Lower lobe of right lung (tissue), 2 donors: ENCODE measurements at regions not wholly inside any gene's neighbourhood (a gene's known extent, or its start where the extent isn't known, plus 50 kb on each side); places are given as distances from the start of the nearest gene placed in this dataset.
A peak's percentile ranks its signal among the peaks of the same experiment; 100 is the strongest.
"Not testable (repeated sequence)": the region's sequence is repeated elsewhere in the genome, so short reads cannot be mapped to it uniquely, and the experiment has no call there.

Experiments
- ATAC-seq, 2 donors: fragments of 200-7000 bp; cut with Tn5 transposase; one replicate each; pipeline ENCODE4 v1.9.1; 2020 to 2022; ENCODE audit warnings: mild to moderate bottlenecking in 2 of 2, moderate library complexity in 2 of 2
- DNase-seq: peaks from one replicate; pipeline ENCODE4 v3.0.0-alpha.2; 2020
- H3K27ac ChIP-seq: fragments of 200-600 bp; one replicate; pipeline ENCODE4 v1.8.0; 2022
- H3K27me3 ChIP-seq: fragments of 200-600 bp; one replicate; pipeline ENCODE4 v1.8.0; 2022; ENCODE audit warnings: low read depth
- H3K36me3 ChIP-seq: fragments of 200-600 bp; one replicate; pipeline ENCODE4 v1.8.0; 2022; ENCODE audit warnings: mild to moderate bottlenecking
- H3K4me1 ChIP-seq: fragments of 200-600 bp; one replicate; pipeline ENCODE4 v1.8.0; 2022
- H3K4me3 ChIP-seq: fragments of 200-600 bp; one replicate; pipeline ENCODE4 v1.8.0; 2022; ENCODE audit warnings: mild to moderate bottlenecking
- H3K9me3 ChIP-seq: fragments of 200-600 bp; one replicate; pipeline ENCODE4 v1.8.0; 2022
- intact Hi-C: fragments of 100-400 bp; cut with DNase I; formaldehyde crosslinking; loops from one replicate; pipeline ENCODE4 v1.11.0; 2022
- TF ChIP-seq, protein P1 (sequence below): fragments of 200-600 bp; IDR thresholded peaks from one replicate; pipeline ENCODE4 v1.8.0; 2022; ENCODE audit warnings: antibody characterized with exemption, mild to moderate bottlenecking
- donor health status: DM: no; HTN: yes; CAD: no; lungs with severe emphysema.

DNA sequence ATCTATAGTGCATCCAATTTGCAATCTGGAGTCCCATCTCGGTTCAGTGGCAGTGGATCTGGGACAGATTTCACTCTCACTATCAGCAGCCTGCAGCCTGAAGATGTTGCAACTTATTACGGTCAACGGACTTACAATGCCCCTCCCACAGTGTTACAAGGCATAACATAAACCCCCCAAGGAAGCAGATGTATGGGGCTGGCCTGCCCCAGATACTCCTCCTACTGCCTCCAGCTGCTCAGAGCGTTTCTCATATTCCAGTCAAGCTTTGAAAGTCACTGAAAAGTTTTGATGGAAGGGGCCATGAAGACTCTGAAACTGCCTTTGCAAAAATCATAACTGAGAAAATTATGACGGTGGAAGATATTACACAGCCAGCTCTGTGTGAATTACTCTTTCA, 1193.6 kb downstream of the RPIA start:
- intact Hi-C loops, H3K4me1 ChIP-seq, H3K9me3 ChIP-seq, H3K27ac ChIP-seq, H3K4me3 ChIP-seq, DNase-seq, H3K27me3 ChIP-seq, H3K36me3 ChIP-seq, ATAC-seq: not testable (repeated sequence)

- H3K4me1 ChIP-seq, H3K27ac ChIP-seq, H3K27me3 ChIP-seq, H3K9me3 ChIP-seq, DNase-seq, intact Hi-C loops, H3K36me3 ChIP-seq, H3K4me3 ChIP-seq, ATAC-seq: not testable (repeated sequence)
Observed at GRCh38 chr2:89888693-89889092, 1197.2 kb downstream of the RPIA start.

GRCh38 chr2:89890185-89890773, 1198.8 kb downstream of the RPIA start:
- H3K4me3 ChIP-seq, H3K27ac ChIP-seq, H3K27me3 ChIP-seq, intact Hi-C loops, H3K36me3 ChIP-seq, H3K9me3 ChIP-seq, ATAC-seq, H3K4me1 ChIP-seq, DNase-seq: not testable (repeated sequence)

DNA sequence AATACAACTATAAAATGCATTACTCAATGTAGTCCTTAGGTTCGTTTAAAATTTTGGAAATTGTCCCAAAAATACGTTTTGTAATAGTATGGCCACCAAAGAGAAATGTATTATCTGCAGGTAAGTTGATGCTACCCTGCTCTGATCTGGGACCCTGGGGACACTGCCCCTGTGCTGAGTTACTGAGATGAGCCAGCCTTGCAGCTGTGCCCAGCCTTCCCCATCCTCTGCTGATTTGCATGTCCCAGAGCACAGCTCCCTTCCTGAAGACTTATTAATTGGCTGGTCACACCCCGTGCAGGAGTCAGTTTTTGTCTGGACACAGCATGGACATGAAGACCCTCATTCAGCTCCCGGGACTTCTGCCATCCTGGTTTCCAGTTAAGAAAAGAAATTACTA, 1203.5 kb downstream of the RPIA start:
- H3K27me3 ChIP-seq, H3K9me3 ChIP-seq, intact Hi-C loops, H3K4me1 ChIP-seq, H3K27ac ChIP-seq, H3K4me3 ChIP-seq, H3K36me3 ChIP-seq, ATAC-seq, DNase-seq: not testable (repeated sequence)

GRCh38 chr2:89895629-89896028, 1204.2 kb downstream of the RPIA start:
- DNase-seq, H3K27me3 ChIP-seq, H3K4me1 ChIP-seq, H3K36me3 ChIP-seq, H3K27ac ChIP-seq, intact Hi-C loops, H3K4me3 ChIP-seq, H3K9me3 ChIP-seq, ATAC-seq: not testable (repeated sequence)

DNA sequence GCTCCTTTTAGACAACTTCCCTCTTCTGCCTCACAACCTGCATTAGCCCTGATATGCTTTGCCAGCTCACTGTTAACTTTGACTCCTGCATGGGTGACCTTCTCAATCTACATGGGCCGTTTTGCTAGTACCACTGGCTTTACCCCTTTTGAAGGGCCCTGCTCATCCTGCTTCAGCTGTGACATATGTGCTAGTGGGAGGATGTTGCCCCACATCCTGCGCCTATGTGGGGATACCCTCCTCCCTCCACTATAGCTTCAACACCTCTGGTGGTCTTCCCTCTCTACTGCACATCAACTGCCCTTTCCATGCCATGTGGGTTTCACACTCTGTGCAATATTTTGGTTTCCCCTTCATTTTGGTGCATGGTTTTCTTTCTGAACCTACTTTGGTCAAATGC, 1235.5 kb downstream of the RPIA start:
- ATAC-seq, H3K36me3 ChIP-seq, DNase-seq, H3K27ac ChIP-seq, H3K4me1 ChIP-seq, H3K4me3 ChIP-seq, intact Hi-C loops, H3K9me3 ChIP-seq, H3K27me3 ChIP-seq: not testable (repeated sequence)

- ATAC-seq, H3K9me3 ChIP-seq, H3K4me3 ChIP-seq, DNase-seq, H3K27me3 ChIP-seq, intact Hi-C loops, H3K27ac ChIP-seq, H3K4me1 ChIP-seq, H3K36me3 ChIP-seq: not testable (repeated sequence)
Observed at GRCh38 chr2:89935436-89935835, 1244.0 kb downstream of the RPIA start.

DNA sequence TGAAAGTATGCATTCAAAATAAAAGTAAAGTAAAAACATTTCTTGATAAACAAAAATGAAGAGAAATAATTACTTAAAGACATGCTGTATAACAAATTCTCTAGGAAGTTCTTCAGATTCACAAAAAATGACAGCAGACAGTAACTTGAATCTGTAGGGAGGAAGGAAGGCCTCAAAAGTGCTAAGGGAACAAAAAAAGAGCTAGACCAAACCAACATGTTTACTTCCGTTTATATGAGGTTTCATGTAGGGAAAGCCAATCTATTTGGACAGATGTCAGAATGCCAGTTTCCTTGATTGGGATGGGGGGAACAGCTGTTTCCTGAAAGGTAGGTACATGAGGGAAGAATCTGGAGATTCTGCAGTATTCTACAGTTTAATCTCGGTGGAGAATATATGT, 1244.5 kb downstream of the RPIA start:
- H3K9me3 ChIP-seq, H3K27ac ChIP-seq, DNase-seq, H3K4me3 ChIP-seq, H3K36me3 ChIP-seq, ATAC-seq, H3K4me1 ChIP-seq, H3K27me3 ChIP-seq, intact Hi-C loops: not testable (repeated sequence)

- H3K9me3 ChIP-seq, H3K4me1 ChIP-seq, DNase-seq, H3K36me3 ChIP-seq, intact Hi-C loops, H3K4me3 ChIP-seq, H3K27ac ChIP-seq, ATAC-seq, H3K27me3 ChIP-seq: not testable (repeated sequence)
Observed at GRCh38 chr2:89936559-89936958, 1245.1 kb downstream of the RPIA start.

GRCh38 chr2:89938756-89939155, 1247.3 kb downstream of the RPIA start:
- H3K9me3 ChIP-seq, H3K36me3 ChIP-seq, intact Hi-C loops, H3K27me3 ChIP-seq, H3K4me3 ChIP-seq, DNase-seq, H3K4me1 ChIP-seq, H3K27ac ChIP-seq: not testable (repeated sequence)
- peak in 1 of 2 donors; percentile 68 for ATAC-seq
- TF ChIP-seq, protein P1, sequence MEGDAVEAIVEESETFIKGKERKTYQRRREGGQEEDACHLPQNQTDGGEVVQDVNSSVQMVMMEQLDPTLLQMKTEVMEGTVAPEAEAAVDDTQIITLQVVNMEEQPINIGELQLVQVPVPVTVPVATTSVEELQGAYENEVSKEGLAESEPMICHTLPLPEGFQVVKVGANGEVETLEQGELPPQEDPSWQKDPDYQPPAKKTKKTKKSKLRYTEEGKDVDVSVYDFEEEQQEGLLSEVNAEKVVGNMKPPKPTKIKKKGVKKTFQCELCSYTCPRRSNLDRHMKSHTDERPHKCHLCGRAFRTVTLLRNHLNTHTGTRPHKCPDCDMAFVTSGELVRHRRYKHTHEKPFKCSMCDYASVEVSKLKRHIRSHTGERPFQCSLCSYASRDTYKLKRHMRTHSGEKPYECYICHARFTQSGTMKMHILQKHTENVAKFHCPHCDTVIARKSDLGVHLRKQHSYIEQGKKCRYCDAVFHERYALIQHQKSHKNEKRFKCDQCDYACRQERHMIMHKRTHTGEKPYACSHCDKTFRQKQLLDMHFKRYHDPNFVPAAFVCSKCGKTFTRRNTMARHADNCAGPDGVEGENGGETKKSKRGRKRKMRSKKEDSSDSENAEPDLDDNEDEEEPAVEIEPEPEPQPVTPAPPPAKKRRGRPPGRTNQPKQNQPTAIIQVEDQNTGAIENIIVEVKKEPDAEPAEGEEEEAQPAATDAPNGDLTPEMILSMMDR, result peak; percentile 21

DNA sequence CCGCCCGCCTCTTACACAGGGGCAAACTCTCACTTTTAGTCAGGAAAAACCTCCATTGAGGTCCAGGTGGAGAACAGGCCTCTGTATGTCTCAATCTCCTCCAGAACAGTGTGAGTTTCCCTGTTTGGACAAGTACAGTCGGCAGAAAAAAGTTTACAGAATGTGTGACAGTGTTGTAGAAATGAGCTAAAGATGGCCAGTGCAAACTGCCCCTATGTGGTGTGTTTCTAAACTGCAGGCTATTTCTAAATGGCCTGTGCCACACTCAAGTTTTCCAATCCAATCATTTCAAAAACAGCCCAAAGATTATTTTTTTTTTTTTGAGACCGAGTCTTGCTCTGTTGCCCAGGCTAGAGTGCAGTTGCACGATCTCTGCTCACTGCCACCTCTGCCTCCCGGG, 1252.8 kb downstream of the RPIA start:
- H3K27ac ChIP-seq, H3K36me3 ChIP-seq, DNase-seq, ATAC-seq, H3K4me1 ChIP-seq, H3K9me3 ChIP-seq, H3K4me3 ChIP-seq, intact Hi-C loops, H3K27me3 ChIP-seq: not testable (repeated sequence)

- H3K27me3 ChIP-seq, H3K36me3 ChIP-seq, H3K9me3 ChIP-seq, ATAC-seq, H3K4me1 ChIP-seq, DNase-seq, intact Hi-C loops, H3K27ac ChIP-seq, H3K4me3 ChIP-seq: not testable (repeated sequence)
Observed at GRCh38 chr2:89945004-89945616, 1253.6 kb downstream of the RPIA start.

DNA sequence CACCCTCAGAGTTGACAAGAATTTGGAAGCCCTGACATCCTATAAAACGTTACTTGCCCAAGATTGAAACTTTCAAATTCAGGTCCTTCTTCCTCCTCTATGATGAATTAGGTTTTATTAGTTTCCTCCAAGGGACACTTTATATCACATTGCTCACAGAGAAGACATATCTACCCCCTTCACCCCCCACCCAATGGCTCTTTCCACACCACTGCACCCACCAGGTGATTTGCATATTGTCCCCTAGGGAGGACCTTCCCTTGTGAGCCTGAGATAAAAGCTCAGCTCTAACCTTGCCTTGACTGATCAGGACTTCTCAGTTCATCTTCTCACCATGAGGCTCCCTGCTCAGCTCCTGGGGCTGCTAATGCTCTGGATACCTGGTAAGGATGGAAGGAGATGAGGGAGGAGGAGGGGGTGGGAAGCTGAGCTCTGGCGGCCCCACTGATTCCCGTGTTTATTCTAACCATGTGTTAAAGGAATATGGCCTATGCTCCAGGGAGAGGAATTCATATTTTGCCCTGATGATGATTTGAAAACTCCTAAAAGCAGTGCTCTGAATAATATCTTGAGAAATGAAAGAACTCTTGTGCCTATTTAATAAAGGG, 1255.8 kb downstream of the RPIA start:
- H3K9me3 ChIP-seq, H3K27me3 ChIP-seq, DNase-seq, ATAC-seq, H3K36me3 ChIP-seq, H3K27ac ChIP-seq, H3K4me3 ChIP-seq, intact Hi-C loops, H3K4me1 ChIP-seq: not testable (repeated sequence)
